K562 (cell line): ENCODE measurements at regions not wholly inside any gene's neighbourhood (a gene's known extent, or its start where the extent isn't known, plus 50 kb on each side); places are given as distances from the start of the nearest gene placed in this dataset.
"Not testable (repeated sequence)": the region's sequence is repeated elsewhere in the genome, so short reads cannot be mapped to it uniquely, and the experiment has no call there.

Source experiments
- CC2D1A ChIP-seq: fragments of 450-650 bp; IDR thresholded peaks from 2 replicates; pipeline ENCODE4 v1.6.1; 2017; ENCODE audit warnings: mild to moderate bottlenecking
- POLR2A ChIP-seq: fragments of 450-650 bp; conservative IDR thresholded peaks from 2 replicates; pipeline ENCODE4 v1.6.1; 2016
- TF ChIP-seq, protein P1 (sequence below): sonication (generic); formaldehyde crosslinking; IDR thresholded peaks from 2 replicates; pipeline ENCODE4 v1.5.0; 2020; ENCODE audit warnings: missing genetic modification reagents

DNA sequence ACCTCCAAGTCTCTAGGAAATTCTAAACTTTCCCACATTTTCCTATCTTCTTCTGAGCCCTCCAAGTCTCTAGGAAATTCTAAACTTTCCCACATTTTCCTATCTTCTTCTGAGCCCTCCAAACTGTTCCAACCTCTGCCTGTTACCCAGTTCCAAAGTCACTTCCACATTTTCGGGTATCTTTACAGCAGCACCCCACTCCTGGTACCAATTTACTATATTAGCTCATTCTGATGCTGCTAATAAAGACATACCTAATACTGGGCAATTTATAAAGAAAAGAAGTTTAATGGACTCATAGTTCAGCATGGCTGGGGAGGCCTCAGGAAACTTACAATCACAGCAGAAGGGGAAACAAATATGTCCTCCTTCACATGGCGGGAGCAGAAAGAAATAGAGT is 122.4 kb upstream of the PCGF5 start:
- TF ChIP-seq CC2D1A, POLR2A: not testable (repeated sequence)
- TF ChIP-seq, protein P1, sequence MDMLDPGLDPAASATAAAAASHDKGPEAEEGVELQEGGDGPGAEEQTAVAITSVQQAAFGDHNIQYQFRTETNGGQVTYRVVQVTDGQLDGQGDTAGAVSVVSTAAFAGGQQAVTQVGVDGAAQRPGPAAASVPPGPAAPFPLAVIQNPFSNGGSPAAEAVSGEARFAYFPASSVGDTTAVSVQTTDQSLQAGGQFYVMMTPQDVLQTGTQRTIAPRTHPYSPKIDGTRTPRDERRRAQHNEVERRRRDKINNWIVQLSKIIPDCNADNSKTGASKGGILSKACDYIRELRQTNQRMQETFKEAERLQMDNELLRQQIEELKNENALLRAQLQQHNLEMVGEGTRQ, result not testable (repeated sequence)
